WTC11 (cell line): ENCODE measurements at regions not wholly inside any gene's neighbourhood (a gene's known extent, or its start where the extent isn't known, plus 50 kb on each side); places are given as distances from the start of the nearest gene placed in this dataset.

ENCODE experiments used
- ATF1 ChIP-seq: sonication (generic); formaldehyde crosslinking; IDR thresholded peaks from 2 replicates; pipeline ENCODE4 v1.8.1; 2023; ENCODE audit warnings: mild to moderate bottlenecking, moderate library complexity, missing genetic modification reagents
- CBFB ChIP-seq: sonication (generic); formaldehyde crosslinking; IDR thresholded peaks from 2 replicates; pipeline ENCODE4 v1.8.1; 2022; ENCODE audit warnings: mild to moderate bottlenecking, low read depth, missing genetic modification reagents
- ESRRA ChIP-seq: sonication (generic); formaldehyde crosslinking; IDR thresholded peaks from 2 replicates; pipeline ENCODE4 v1.8.1; 2022; ENCODE audit warnings: mild to moderate bottlenecking, missing genetic modification reagents, borderline replicate concordance
- JUN ChIP-seq: sonication (generic); formaldehyde crosslinking; IDR thresholded peaks from 2 replicates; pipeline ENCODE4 v1.8.0; 2023; ENCODE audit warnings: mild to moderate bottlenecking, missing genetic modification reagents
- MYBL2 ChIP-seq: sonication (generic); formaldehyde crosslinking; IDR thresholded peaks from 2 replicates; pipeline ENCODE4 v1.8.1; 2023; ENCODE audit warnings: mild to moderate bottlenecking, moderate library complexity, missing genetic modification reagents
- NR3C1 ChIP-seq: sonication (generic); formaldehyde crosslinking; conservative IDR thresholded peaks from 2 replicates; pipeline ENCODE4 v1.8.1; 2023; ENCODE audit warnings: low read depth, mild to moderate bottlenecking, missing genetic modification reagents
- TF ChIP-seq, protein P1 (sequence below): sonication (generic); formaldehyde crosslinking; IDR thresholded peaks from 2 replicates; pipeline ENCODE4 v1.8.1; 2022; ENCODE audit warnings: low read depth, missing genetic modification reagents, borderline replicate concordance
- TF ChIP-seq, protein P2 (sequence below): fragments of 200-600 bp; IDR thresholded peaks from 2 replicates; pipeline ENCODE4 v1.8.0; 2022; ENCODE audit warnings: antibody characterized with exemption
- TF ChIP-seq, protein P3 (sequence below): sonication (generic); formaldehyde crosslinking; IDR thresholded peaks from 2 replicates; pipeline ENCODE4 v1.8.1; 2022; ENCODE audit warnings: low read depth, mild to moderate bottlenecking, moderate library complexity, missing genetic modification reagents, borderline replicate concordance
- TF ChIP-seq, protein P4 (sequence below): sonication (generic); formaldehyde crosslinking; IDR thresholded peaks from 2 replicates; pipeline ENCODE4 v1.8.0; 2022; ENCODE audit warnings: mild to moderate bottlenecking, missing genetic modification reagents
- TF ChIP-seq, protein P5 (sequence below): sonication (generic); formaldehyde crosslinking; IDR thresholded peaks from 2 replicates; pipeline ENCODE4 v1.8.1; 2023; ENCODE audit warnings: mild to moderate bottlenecking, missing genetic modification reagents, borderline replicate concordance

DNA sequence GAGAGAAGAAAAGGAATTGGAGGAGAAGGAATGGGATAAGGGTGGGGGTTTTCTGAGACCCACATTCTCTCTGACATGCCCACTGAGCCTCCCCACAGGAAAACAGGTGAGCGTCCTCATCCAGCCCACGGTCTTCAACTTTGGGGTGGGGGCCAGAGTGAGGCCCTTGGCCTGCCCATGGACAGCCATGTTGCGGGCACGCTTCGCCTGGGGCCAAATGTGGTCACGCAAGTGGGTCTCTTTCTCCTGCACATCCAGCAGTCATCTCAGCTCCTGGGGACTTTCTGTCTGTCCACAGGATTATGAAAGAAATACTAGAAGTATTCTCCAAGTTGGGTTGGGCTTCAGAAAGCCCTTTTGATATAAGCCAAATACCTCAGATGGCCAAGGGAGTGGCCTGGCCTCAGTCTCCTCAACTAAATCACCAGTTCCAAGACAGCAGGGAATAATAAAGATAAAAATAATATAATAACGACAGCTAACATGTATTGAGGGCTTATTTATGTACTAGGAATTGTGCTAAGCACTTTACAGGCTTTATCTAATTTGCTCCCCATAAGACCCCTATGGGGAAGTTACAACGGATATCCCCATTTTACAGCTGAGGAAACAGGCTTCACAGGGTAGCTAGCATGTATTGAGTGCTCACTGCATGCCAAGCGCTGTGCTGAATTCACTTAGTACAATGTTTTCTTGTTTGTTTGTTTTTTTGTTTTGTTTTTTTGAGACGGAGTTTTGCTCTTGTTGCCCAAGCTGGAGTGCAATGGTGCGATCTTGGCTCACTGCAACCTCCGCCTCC lies 57.2 kb upstream of the LBX1 start:
- TF ChIP-seq, protein P1, sequence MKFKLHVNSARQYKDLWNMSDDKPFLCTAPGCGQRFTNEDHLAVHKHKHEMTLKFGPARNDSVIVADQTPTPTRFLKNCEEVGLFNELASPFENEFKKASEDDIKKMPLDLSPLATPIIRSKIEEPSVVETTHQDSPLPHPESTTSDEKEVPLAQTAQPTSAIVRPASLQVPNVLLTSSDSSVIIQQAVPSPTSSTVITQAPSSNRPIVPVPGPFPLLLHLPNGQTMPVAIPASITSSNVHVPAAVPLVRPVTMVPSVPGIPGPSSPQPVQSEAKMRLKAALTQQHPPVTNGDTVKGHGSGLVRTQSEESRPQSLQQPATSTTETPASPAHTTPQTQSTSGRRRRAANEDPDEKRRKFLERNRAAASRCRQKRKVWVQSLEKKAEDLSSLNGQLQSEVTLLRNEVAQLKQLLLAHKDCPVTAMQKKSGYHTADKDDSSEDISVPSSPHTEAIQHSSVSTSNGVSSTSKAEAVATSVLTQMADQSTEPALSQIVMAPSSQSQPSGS (CRISPR knock-in tag) = no peak
- TF ChIP-seq, protein P2, sequence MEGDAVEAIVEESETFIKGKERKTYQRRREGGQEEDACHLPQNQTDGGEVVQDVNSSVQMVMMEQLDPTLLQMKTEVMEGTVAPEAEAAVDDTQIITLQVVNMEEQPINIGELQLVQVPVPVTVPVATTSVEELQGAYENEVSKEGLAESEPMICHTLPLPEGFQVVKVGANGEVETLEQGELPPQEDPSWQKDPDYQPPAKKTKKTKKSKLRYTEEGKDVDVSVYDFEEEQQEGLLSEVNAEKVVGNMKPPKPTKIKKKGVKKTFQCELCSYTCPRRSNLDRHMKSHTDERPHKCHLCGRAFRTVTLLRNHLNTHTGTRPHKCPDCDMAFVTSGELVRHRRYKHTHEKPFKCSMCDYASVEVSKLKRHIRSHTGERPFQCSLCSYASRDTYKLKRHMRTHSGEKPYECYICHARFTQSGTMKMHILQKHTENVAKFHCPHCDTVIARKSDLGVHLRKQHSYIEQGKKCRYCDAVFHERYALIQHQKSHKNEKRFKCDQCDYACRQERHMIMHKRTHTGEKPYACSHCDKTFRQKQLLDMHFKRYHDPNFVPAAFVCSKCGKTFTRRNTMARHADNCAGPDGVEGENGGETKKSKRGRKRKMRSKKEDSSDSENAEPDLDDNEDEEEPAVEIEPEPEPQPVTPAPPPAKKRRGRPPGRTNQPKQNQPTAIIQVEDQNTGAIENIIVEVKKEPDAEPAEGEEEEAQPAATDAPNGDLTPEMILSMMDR = no peak
- TF ChIP-seq CBFB (CRISPR knock-in tag) (no peak), ESRRA (CRISPR knock-in tag) (no peak), NR3C1 (CRISPR knock-in tag) (no peak), MYBL2 (CRISPR knock-in tag) (no peak), JUN (CRISPR knock-in tag) (no peak), ATF1 (no peak)
- TF ChIP-seq, protein P3, sequence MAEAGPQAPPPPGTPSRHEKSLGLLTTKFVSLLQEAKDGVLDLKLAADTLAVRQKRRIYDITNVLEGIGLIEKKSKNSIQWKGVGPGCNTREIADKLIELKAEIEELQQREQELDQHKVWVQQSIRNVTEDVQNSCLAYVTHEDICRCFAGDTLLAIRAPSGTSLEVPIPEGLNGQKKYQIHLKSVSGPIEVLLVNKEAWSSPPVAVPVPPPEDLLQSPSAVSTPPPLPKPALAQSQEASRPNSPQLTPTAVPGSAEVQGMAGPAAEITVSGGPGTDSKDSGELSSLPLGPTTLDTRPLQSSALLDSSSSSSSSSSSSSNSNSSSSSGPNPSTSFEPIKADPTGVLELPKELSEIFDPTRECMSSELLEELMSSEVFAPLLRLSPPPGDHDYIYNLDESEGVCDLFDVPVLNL (CRISPR knock-in tag) = no peak
- TF ChIP-seq, protein P4, sequence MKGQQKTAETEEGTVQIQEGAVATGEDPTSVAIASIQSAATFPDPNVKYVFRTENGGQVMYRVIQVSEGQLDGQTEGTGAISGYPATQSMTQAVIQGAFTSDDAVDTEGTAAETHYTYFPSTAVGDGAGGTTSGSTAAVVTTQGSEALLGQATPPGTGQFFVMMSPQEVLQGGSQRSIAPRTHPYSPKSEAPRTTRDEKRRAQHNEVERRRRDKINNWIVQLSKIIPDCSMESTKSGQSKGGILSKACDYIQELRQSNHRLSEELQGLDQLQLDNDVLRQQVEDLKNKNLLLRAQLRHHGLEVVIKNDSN = no peak
- TF ChIP-seq, protein P5, sequence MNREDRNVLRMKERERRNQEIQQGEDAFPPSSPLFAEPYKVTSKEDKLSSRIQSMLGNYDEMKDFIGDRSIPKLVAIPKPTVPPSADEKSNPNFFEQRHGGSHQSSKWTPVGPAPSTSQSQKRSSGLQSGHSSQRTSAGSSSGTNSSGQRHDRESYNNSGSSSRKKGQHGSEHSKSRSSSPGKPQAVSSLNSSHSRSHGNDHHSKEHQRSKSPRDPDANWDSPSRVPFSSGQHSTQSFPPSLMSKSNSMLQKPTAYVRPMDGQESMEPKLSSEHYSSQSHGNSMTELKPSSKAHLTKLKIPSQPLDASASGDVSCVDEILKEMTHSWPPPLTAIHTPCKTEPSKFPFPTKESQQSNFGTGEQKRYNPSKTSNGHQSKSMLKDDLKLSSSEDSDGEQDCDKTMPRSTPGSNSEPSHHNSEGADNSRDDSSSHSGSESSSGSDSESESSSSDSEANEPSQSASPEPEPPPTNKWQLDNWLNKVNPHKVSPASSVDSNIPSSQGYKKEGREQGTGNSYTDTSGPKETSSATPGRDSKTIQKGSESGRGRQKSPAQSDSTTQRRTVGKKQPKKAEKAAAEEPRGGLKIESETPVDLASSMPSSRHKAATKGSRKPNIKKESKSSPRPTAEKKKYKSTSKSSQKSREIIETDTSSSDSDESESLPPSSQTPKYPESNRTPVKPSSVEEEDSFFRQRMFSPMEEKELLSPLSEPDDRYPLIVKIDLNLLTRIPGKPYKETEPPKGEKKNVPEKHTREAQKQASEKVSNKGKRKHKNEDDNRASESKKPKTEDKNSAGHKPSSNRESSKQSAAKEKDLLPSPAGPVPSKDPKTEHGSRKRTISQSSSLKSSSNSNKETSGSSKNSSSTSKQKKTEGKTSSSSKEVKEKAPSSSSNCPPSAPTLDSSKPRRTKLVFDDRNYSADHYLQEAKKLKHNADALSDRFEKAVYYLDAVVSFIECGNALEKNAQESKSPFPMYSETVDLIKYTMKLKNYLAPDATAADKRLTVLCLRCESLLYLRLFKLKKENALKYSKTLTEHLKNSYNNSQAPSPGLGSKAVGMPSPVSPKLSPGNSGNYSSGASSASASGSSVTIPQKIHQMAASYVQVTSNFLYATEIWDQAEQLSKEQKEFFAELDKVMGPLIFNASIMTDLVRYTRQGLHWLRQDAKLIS = no peak
